AG20443 (cell line): ENCODE measurements at regions not wholly inside any gene's neighbourhood (a gene's known extent, or its start where the extent isn't known, plus 50 kb on each side); places are given as distances from the start of the nearest gene placed in this dataset.
"Not testable (repeated sequence)": the region's sequence is repeated elsewhere in the genome, so short reads cannot be mapped to it uniquely, and the experiment has no call there.

Experiments
- DNase-seq: peaks from one replicate; pipeline ENCODE4 v3.0.0; 2012; ENCODE audit warnings: low spot score, mixed read lengths

GRCh38 chr3:20480786-20481365, 294.9 kb upstream of the SGO1 start:
- DNase-seq = no peak

- DNase-seq = no peak
Observed at GRCh38 chr3:20478436-20478835, 292.4 kb upstream of the SGO1 start.

- not testable (repeated sequence) for DNase-seq
Observed at GRCh38 chr3:20464237-20464636, 278.2 kb upstream of the SGO1 start.

GRCh38 chr3:20462723-20463122, 276.7 kb upstream of the SGO1 start:
- no peak for DNase-seq

- DNase-seq = no peak
Observed at GRCh38 chr3:20462226-20462625, 276.2 kb upstream of the SGO1 start.

- no peak for DNase-seq
Observed at GRCh38 chr3:20458994-20459716, 273.1 kb upstream of the SGO1 start.

GRCh38 chr3:20456511-20456910, 270.5 kb upstream of the SGO1 start:
- DNase-seq = no peak

- DNase-seq = no peak
Observed at GRCh38 chr3:20451170-20451569, 265.2 kb upstream of the SGO1 start.

- DNase-seq = no peak
Observed at GRCh38 chr3:20450611-20451010, 264.6 kb upstream of the SGO1 start.

GRCh38 chr3:20442846-20443245, 256.8 kb upstream of the SGO1 start:
- DNase-seq = no peak

- not testable (repeated sequence) for DNase-seq
Observed at GRCh38 chr3:20427268-20427667, 241.3 kb upstream of the SGO1 start.

- no peak for DNase-seq
Observed at GRCh38 chr3:20425138-20425537, 239.1 kb upstream of the SGO1 start.

- no peak for DNase-seq
Observed at GRCh38 chr3:20424086-20424485, 238.1 kb upstream of the SGO1 start.

GRCh38 chr3:20422391-20422790, 236.4 kb upstream of the SGO1 start:
- no peak for DNase-seq

GRCh38 chr3:20417388-20418108, 231.5 kb upstream of the SGO1 start:
- no peak for DNase-seq

GRCh38 chr3:20406611-20407011, 220.6 kb upstream of the SGO1 start:
- DNase-seq = no peak

GRCh38 chr3:20405744-20406143, 219.7 kb upstream of the SGO1 start:
- DNase-seq = peak; percentile 62

GRCh38 chr3:20405231-20405630, 219.2 kb upstream of the SGO1 start:
- no peak for DNase-seq

- no peak for DNase-seq
Observed at GRCh38 chr3:20404741-20405100, 218.7 kb upstream of the SGO1 start.

GRCh38 chr3:20403986-20404740, 218.2 kb upstream of the SGO1 start:
- no peak for DNase-seq

GRCh38 chr3:20401253-20401652, 215.2 kb upstream of the SGO1 start:
- DNase-seq = peak; percentile 12

GRCh38 chr3:20400686-20401085, 214.7 kb upstream of the SGO1 start:
- DNase-seq = no peak

GRCh38 chr3:20400281-20400680, 214.3 kb upstream of the SGO1 start:
- no peak for DNase-seq
